GM12892 (cell line): ENCODE measurements at regions not wholly inside any gene's neighbourhood (a gene's known extent, or its start where the extent isn't known, plus 50 kb on each side); places are given as distances from the start of the nearest gene placed in this dataset.

Experiments
- POLR2A ChIP-seq: IDR thresholded peaks from 2 replicates; pipeline ENCODE4 v1.6.1; 2011; ENCODE audit warnings: low read depth, low read length, control low read depth
- POLR2AphosphoS5 ChIP-seq: IDR thresholded peaks from 2 replicates; pipeline ENCODE4 v1.6.1; 2011; ENCODE audit warnings: low read depth, low read length, control low read depth
- TAF1 ChIP-seq: IDR thresholded peaks from 2 replicates; pipeline ENCODE4 v1.6.1; 2011; ENCODE audit warnings: low read depth, mild to moderate bottlenecking, control low read depth, low read length, borderline replicate concordance

- TF ChIP-seq POLR2A = no peak
- TF ChIP-seq POLR2AphosphoS5 = no peak
- no peak for TF ChIP-seq TAF1
These were observed 85.8 kb upstream of the ZNF536 start for GRCh38 chr19:30286378-30286777.
